HEK293T (cell line): ENCODE measurements at regions not wholly inside any gene's neighbourhood (a gene's known extent, or its start where the extent isn't known, plus 50 kb on each side); places are given as distances from the start of the nearest gene placed in this dataset.

Experiments
- CTCF ChIA-PET: fragments of 350-600 bp; formaldehyde crosslinking; extraction: SDS; loops from one replicate; lab custom pipeline; 2021; ENCODE audit warnings: antibody characterized with exemption, inconsistent platforms; lab: Yijun Ruan, JAX
- POLR2A ChIA-PET: fragments of 350-600 bp; formaldehyde crosslinking; extraction: SDS; loops from one replicate; lab custom pipeline; 2020; ENCODE audit warnings: antibody characterized with exemption, inconsistent platforms; lab: Yijun Ruan, JAX
- DNase-seq: peaks from one replicate; pipeline ENCODE4 v3.0.0; 2012; ENCODE audit warnings: mixed read lengths; ENCODE audit errors: extremely low spot score
- ARNT ChIP-seq: fragments of 450-650 bp; IDR thresholded peaks from 2 replicates; pipeline ENCODE4 v1.6.1; 2017; ENCODE audit warnings: mild to moderate bottlenecking
- BHLHE40 ChIP-seq: fragments of 450-650 bp; IDR thresholded peaks from 2 replicates; pipeline ENCODE4 v1.6.1; 2016; ENCODE audit warnings: mild to moderate bottlenecking, moderate library complexity, borderline replicate concordance
- CTBP1 ChIP-seq: fragments of 450-650 bp; IDR thresholded peaks from 2 replicates; pipeline ENCODE4 v1.6.1; 2016; ENCODE audit warnings: borderline replicate concordance
- ELF4 ChIP-seq: fragments of 450-650 bp; IDR thresholded peaks from 2 replicates; pipeline ENCODE4 v1.6.1; 2017; ENCODE audit warnings: antibody characterized with exemption
- FOXA1 ChIP-seq: fragments of 450-650 bp; IDR thresholded peaks from 2 replicates; pipeline ENCODE4 v1.6.1; 2016; ENCODE audit warnings: mild to moderate bottlenecking
- FOXK2 ChIP-seq: fragments of 450-650 bp; IDR thresholded peaks from 2 replicates; pipeline ENCODE4 v1.6.1; 2016; ENCODE audit warnings: mild to moderate bottlenecking
- FOXM1 ChIP-seq: fragments of 450-650 bp; IDR thresholded peaks from 2 replicates; pipeline ENCODE4 v1.6.1; 2017; ENCODE audit warnings: mild to moderate bottlenecking, borderline replicate concordance
- HDGF ChIP-seq: fragments of 450-650 bp; IDR thresholded peaks from 2 replicates; pipeline ENCODE4 v1.6.1; 2017; ENCODE audit warnings: antibody characterized with exemption, borderline replicate concordance
- L3MBTL2 ChIP-seq: fragments of 450-650 bp; conservative IDR thresholded peaks from 2 replicates; pipeline ENCODE4 v1.6.1; 2016; ENCODE audit warnings: mild to moderate bottlenecking
- LEF1 ChIP-seq: fragments of 450-650 bp; IDR thresholded peaks from 2 replicates; pipeline ENCODE4 v1.6.1; 2017; ENCODE audit warnings: mild to moderate bottlenecking, borderline replicate concordance
- NFRKB ChIP-seq: fragments of 450-650 bp; IDR thresholded peaks from 2 replicates; pipeline ENCODE4 v1.6.1; 2016; ENCODE audit warnings: mild to moderate bottlenecking, moderate library complexity
- PKNOX1 ChIP-seq: fragments of 450-650 bp; IDR thresholded peaks from 2 replicates; pipeline ENCODE4 v1.6.1; 2016
- SP1 ChIP-seq: fragments of 450-650 bp; IDR thresholded peaks from 2 replicates; pipeline ENCODE4 v1.6.1; 2017
- SUZ12 ChIP-seq: fragments of 450-650 bp; IDR thresholded peaks from 2 replicates; pipeline ENCODE4 v1.6.1; 2016; ENCODE audit warnings: mild to moderate bottlenecking
- TARDBP ChIP-seq: fragments of 450-650 bp; IDR thresholded peaks from 2 replicates; pipeline ENCODE4 v1.6.1; 2016
- ZNF384 ChIP-seq: fragments of 450-650 bp; IDR thresholded peaks from 2 replicates; pipeline ENCODE4 v1.6.1; 2016

DNA sequence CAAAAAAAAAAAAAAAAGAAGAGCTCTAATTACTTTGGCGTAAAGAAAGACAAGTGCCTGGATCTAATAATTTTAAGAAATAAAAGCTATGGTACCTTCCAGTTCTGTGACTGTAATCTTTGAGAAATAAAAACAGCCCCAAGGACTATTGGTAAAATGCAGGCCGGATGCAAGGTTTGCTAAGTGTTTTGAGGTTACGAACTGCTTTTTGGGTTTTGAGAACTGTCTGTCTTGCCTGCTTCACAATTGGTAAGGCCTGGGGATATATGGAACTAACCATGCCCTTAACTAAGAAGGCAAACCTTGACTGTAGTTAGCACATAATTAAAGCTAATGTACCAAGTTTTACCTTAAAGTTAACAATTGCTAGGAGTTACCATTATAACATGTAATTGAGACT, 388.4 kb upstream of the CBLB start:
- DNase-seq: no peak
- TF ChIP-seq SP1 (no peak), PKNOX1 (no peak), ARNT (no peak), HDGF (no peak), CTBP1 (no peak), BHLHE40 (no peak), FOXM1 (no peak), NFRKB (no peak), ZNF384 (no peak), SUZ12 (no peak)
- ChIA-PET CTCF (no interaction called here), POLR2A (no interaction called here)

DNA sequence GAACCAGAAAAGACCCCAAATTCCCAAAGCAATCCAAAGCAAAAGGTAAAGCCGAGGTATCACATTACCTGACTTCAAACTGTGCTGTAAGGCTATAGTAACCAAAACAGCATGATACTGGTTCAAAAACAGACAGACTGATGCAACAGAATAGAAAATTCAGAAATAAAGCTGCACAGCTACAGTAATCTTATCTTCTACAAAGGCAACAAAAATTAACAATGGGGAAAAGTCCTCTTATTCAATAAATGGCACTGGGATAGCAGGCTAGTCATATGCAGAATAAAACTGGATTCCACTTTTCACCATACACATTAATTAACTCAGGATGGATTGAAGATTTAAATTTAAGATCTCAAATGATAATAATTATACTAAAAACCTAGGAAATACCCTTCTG, 392.6 kb upstream of the CBLB start:
- ChIA-PET POLR2A (no interaction called here), CTCF (no interaction called here)
- TF ChIP-seq TARDBP (no peak), CTBP1 (no peak), PKNOX1 (no peak), FOXA1 (no peak)
- DNase-seq: no peak

DNA sequence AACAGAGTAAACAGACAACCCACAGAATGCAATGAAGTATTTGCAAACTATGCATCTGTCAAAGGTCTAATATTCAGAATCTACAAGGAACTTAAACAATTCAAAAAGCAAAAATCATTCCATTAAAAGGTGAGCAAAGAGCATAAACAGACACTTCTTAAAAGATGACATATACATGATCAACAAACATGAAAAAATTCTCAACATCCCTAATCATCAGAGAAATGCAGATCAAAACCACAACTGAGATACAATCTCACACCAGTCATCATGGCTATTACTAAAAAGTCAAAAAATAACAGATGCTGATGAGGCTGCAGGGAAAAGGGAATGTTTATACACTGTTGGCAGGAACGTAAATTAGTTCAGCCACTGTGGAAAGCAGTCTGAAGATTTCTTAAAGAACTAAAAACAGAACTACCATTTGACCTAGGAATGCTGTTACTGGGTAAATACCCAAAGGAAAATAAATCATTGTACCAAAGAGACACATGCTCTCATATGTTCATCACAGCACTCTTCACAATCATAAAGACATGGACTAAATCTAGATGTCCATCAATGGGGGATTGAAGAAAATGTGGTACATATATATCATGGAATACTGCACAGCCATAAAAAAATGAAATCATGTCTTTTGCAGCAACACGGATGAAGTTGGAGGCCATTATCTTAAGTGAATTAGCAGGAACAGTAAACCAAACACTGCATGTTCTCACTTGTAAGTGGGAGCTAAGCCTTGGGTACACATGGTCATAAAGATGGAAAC, 393.3 kb upstream of the CBLB start:
- CTCF ChIA-PET: no interaction called here
- POLR2A ChIA-PET: no interaction called here
- DNase-seq: no peak
- TF ChIP-seq ARNT (no peak), BHLHE40 (no peak), ELF4 (no peak), SUZ12 (no peak), HDGF (no peak), FOXM1 (no peak), PKNOX1 (no peak), FOXA1 (no peak), L3MBTL2 (no peak), TARDBP (no peak), NFRKB (no peak)

DNA sequence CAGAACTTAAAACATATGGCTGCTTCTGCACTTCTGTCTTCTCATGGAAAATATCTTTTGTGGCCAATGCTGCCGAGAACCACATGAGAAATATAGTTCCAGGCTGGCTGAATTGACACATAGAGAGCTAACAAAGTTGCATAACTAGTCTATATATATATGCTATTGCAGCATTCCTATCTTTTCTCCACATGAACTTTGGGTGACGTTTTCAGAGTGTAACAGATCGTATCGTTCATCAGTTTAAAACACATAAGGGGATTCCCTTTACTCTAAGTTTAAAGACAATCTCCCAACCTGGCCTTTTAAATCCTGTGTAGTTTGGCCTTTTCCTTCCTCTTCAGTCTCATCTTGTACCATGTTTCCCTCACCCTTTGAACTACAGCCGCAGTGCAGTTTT, 394.2 kb upstream of the CBLB start:
- CTCF ChIA-PET: no interaction called here
- no peak for TF ChIP-seq ARNT
- TF ChIP-seq NFRKB: no peak
- no peak for TF ChIP-seq L3MBTL2
- no peak for TF ChIP-seq LEF1
- no peak for TF ChIP-seq TARDBP
- TF ChIP-seq SUZ12: no peak
- TF ChIP-seq FOXK2: no peak
- TF ChIP-seq PKNOX1: no peak
- no peak for TF ChIP-seq FOXM1
- no peak for DNase-seq
- POLR2A ChIA-PET: no interaction called here

DNA sequence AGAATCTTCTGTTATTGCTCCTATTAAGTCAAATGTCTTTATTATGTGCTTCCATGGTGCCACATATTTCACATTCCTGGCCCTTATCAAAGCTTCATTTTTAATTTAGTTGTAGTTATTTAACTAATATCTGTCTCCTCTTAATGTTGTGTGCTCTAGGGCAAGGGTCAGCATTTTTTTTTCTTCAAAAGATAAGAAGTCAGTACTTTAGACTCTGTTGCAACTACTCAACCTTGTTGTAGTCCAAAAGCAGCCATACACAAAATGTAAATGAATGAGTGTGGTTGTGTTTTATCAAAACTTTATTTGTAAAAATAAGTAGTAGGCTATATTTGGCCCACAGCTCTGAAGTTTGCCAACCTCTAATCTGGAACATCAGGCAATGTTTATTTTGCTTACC, 394.7 kb upstream of the CBLB start:
- TF ChIP-seq SP1 (no peak), CTBP1 (no peak), NFRKB (no peak), ZNF384 (no peak), ARNT (no peak), ELF4 (no peak), BHLHE40 (no peak), FOXA1 (no peak), LEF1 (no peak), HDGF (no peak), PKNOX1 (no peak), FOXK2 (no peak), L3MBTL2 (no peak), FOXM1 (no peak), SUZ12 (no peak), TARDBP (no peak)
- CTCF ChIA-PET: no interaction called here
- POLR2A ChIA-PET: no interaction called here
- no peak for DNase-seq

GRCh38 chr3:106265704-106266103, 396.9 kb upstream of the CBLB start:
- CTCF ChIA-PET: no interaction called here
- DNase-seq: no peak
- TF ChIP-seq FOXM1: no peak
- no peak for TF ChIP-seq FOXA1
- TF ChIP-seq NFRKB: no peak
- no peak for TF ChIP-seq ARNT
- no peak for TF ChIP-seq ZNF384
- no peak for TF ChIP-seq PKNOX1
- POLR2A ChIA-PET: no interaction called here
